HEK293T (cell line): ENCODE measurements at regions not wholly inside any gene's neighbourhood (a gene's known extent, or its start where the extent isn't known, plus 50 kb on each side); places are given as distances from the start of the nearest gene placed in this dataset.

ENCODE experiments used
- CTCF ChIA-PET: fragments of 350-600 bp; formaldehyde crosslinking; extraction: SDS; loops from one replicate; lab custom pipeline; 2021; ENCODE audit warnings: antibody characterized with exemption, inconsistent platforms; lab: Yijun Ruan, JAX
- POLR2A ChIA-PET: fragments of 350-600 bp; formaldehyde crosslinking; extraction: SDS; loops from one replicate; lab custom pipeline; 2020; ENCODE audit warnings: antibody characterized with exemption, inconsistent platforms; lab: Yijun Ruan, JAX
- DNase-seq: peaks from one replicate; pipeline ENCODE4 v3.0.0; 2012; ENCODE audit warnings: mixed read lengths; ENCODE audit errors: extremely low spot score
- ARNT ChIP-seq: fragments of 450-650 bp; IDR thresholded peaks from 2 replicates; pipeline ENCODE4 v1.6.1; 2017; ENCODE audit warnings: mild to moderate bottlenecking
- BHLHE40 ChIP-seq: fragments of 450-650 bp; IDR thresholded peaks from 2 replicates; pipeline ENCODE4 v1.6.1; 2016; ENCODE audit warnings: mild to moderate bottlenecking, moderate library complexity, borderline replicate concordance
- CTBP1 ChIP-seq: fragments of 450-650 bp; IDR thresholded peaks from 2 replicates; pipeline ENCODE4 v1.6.1; 2016; ENCODE audit warnings: borderline replicate concordance
- ELF4 ChIP-seq: fragments of 450-650 bp; IDR thresholded peaks from 2 replicates; pipeline ENCODE4 v1.6.1; 2017; ENCODE audit warnings: antibody characterized with exemption
- FOXA1 ChIP-seq: fragments of 450-650 bp; IDR thresholded peaks from 2 replicates; pipeline ENCODE4 v1.6.1; 2016; ENCODE audit warnings: mild to moderate bottlenecking
- FOXK2 ChIP-seq: fragments of 450-650 bp; IDR thresholded peaks from 2 replicates; pipeline ENCODE4 v1.6.1; 2016; ENCODE audit warnings: mild to moderate bottlenecking
- FOXM1 ChIP-seq: fragments of 450-650 bp; IDR thresholded peaks from 2 replicates; pipeline ENCODE4 v1.6.1; 2017; ENCODE audit warnings: mild to moderate bottlenecking, borderline replicate concordance
- HDGF ChIP-seq: fragments of 450-650 bp; IDR thresholded peaks from 2 replicates; pipeline ENCODE4 v1.6.1; 2017; ENCODE audit warnings: antibody characterized with exemption, borderline replicate concordance
- L3MBTL2 ChIP-seq: fragments of 450-650 bp; conservative IDR thresholded peaks from 2 replicates; pipeline ENCODE4 v1.6.1; 2016; ENCODE audit warnings: mild to moderate bottlenecking
- LEF1 ChIP-seq: fragments of 450-650 bp; IDR thresholded peaks from 2 replicates; pipeline ENCODE4 v1.6.1; 2017; ENCODE audit warnings: mild to moderate bottlenecking, borderline replicate concordance
- NFRKB ChIP-seq: fragments of 450-650 bp; IDR thresholded peaks from 2 replicates; pipeline ENCODE4 v1.6.1; 2016; ENCODE audit warnings: mild to moderate bottlenecking, moderate library complexity
- SP1 ChIP-seq: fragments of 450-650 bp; IDR thresholded peaks from 2 replicates; pipeline ENCODE4 v1.6.1; 2017
- SUZ12 ChIP-seq: fragments of 450-650 bp; IDR thresholded peaks from 2 replicates; pipeline ENCODE4 v1.6.1; 2016; ENCODE audit warnings: mild to moderate bottlenecking
- TARDBP ChIP-seq: fragments of 450-650 bp; IDR thresholded peaks from 2 replicates; pipeline ENCODE4 v1.6.1; 2016
- ZNF384 ChIP-seq: fragments of 450-650 bp; IDR thresholded peaks from 2 replicates; pipeline ENCODE4 v1.6.1; 2016
- TF ChIP-seq, protein P1 (sequence below): fragments of 450-650 bp; IDR thresholded peaks from 2 replicates; pipeline ENCODE4 v1.6.1; 2016

DNA sequence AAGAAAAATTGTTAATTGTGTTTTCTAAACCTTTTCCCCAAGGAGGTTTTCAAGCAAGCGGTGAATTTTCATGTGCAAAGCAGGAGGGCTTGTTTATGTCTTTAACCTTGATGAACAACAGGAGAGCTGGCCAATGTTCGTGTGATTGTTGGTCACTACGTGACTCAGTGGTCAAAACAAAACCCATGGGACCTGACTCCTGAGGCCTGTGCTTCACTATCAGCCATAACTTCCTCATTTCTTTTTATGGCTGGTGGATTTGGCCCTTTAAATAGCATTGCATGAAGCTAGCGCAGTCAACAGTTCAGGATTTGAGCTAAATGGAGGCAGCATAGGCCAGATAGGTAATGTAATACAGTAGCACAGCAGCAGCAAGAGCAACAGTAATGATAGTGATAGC, 80.5 kb downstream of the MID1IP1 start:
- no peak for TF ChIP-seq SP1
- TF ChIP-seq FOXM1 = no peak
- TF ChIP-seq SUZ12 = no peak
- ChIA-PET POLR2A (no interaction called here), CTCF (no interaction called here)
- DNase-seq = no peak

DNA sequence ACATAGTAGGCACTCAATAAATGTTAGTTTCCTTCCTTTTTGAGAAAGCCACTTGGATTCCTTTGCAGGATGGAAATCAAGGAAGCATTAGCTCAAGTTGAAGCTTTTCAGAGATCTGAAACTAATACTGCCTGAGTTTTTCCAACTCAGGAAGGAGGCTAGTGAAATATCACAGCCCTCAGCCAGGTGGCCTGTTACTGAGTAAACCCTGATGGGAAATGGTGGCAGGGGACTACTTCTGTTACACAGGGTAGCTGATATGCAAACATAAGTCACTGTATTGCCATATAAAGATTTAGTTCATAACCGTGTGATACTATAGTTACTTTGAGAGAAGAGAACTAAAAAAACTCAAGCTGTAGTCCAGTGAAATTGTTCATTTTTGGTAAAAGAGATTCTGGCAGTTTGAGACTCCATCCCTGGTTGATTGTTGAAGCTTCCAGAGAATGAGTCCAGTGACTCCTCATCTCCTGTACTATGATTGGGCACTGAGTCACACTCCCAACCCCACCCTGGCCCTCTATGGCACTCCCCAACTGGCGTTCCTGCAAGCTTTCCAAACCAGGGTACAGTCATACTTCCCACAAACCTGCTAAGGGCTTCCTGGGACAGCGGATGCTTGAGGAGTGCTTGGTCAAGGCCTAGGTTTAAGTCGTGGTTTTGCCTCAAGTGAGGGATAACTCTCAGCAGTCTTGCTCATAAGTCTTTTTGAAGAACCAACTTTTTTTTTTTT, 81.8 kb downstream of the MID1IP1 start:
- POLR2A ChIA-PET = no interaction called here
- CTCF ChIA-PET = no interaction called here
- DNase-seq = no peak
- TF ChIP-seq TARDBP = no peak
- TF ChIP-seq, protein P1, sequence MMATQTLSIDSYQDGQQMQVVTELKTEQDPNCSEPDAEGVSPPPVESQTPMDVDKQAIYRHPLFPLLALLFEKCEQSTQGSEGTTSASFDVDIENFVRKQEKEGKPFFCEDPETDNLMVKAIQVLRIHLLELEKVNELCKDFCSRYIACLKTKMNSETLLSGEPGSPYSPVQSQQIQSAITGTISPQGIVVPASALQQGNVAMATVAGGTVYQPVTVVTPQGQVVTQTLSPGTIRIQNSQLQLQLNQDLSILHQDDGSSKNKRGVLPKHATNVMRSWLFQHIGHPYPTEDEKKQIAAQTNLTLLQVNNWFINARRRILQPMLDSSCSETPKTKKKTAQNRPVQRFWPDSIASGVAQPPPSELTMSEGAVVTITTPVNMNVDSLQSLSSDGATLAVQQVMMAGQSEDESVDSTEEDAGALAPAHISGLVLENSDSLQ = no peak
- no peak for TF ChIP-seq SP1
- TF ChIP-seq ELF4 = no peak
- no peak for TF ChIP-seq CTBP1
- TF ChIP-seq FOXA1 = no peak
- TF ChIP-seq BHLHE40 = no peak
- no peak for TF ChIP-seq ARNT
- no peak for TF ChIP-seq HDGF
- TF ChIP-seq ZNF384 = no peak
- TF ChIP-seq NFRKB = no peak
- TF ChIP-seq FOXM1 = no peak
- TF ChIP-seq FOXK2 = no peak
- TF ChIP-seq LEF1 = no peak
- no peak for TF ChIP-seq L3MBTL2
- TF ChIP-seq SUZ12 = no peak

DNA sequence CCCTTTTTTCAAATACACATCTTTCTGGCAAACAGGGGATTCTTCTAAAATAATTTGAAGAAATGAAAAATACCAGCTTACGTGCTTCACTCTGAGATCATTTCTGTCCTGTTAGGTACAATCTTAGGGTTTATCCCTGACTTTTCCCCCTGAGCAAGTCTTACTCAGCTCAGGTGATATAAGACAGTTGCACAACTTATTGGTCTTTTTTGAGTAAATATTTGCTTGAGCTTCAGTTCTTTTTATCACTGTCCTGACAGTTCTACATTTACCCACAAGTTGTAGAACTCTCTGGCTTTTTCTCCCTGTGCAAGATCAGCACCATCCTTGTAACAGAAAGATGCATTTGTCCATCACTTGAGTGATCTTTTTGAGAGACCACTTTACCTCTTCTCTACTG, 84.9 kb downstream of the MID1IP1 start:
- DNase-seq = no peak
- no peak for TF ChIP-seq FOXA1
- no peak for TF ChIP-seq TARDBP
- TF ChIP-seq FOXK2 = no peak
- no peak for TF ChIP-seq FOXM1
- TF ChIP-seq L3MBTL2 = no peak
- TF ChIP-seq BHLHE40 = no peak
- TF ChIP-seq ELF4 = no peak
- no peak for TF ChIP-seq HDGF
- no peak for TF ChIP-seq LEF1
- TF ChIP-seq ZNF384 = no peak
- TF ChIP-seq CTBP1 = no peak
- no peak for TF ChIP-seq SUZ12
- no peak for TF ChIP-seq NFRKB
- TF ChIP-seq, protein P1 = no peak
- no peak for TF ChIP-seq ARNT
- no peak for TF ChIP-seq SP1
- POLR2A ChIA-PET = no interaction called here
- CTCF ChIA-PET = no interaction called here

DNA sequence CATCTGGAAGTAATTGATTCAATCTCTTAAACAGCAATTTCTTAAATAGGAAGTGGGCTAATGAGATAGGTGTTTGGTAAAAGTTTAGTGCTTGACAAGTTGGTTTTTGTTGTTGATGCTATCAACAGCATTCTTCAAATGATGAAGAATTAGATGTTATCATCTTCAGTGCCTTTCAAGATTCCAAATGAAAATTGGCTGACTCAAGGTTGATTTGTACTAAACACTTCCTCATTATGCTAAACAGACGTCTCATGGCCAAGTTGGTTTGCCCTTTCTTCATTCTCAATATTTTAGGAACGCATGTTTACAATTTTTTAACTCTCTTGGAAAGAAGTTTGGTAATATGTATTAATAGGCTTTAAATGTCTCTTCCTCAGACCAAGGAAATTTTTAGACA, 86.0 kb downstream of the MID1IP1 start:
- TF ChIP-seq BHLHE40 (no peak), LEF1 (no peak), ZNF384 (no peak), FOXA1 (no peak), NFRKB (no peak), FOXM1 (no peak), ARNT (no peak), L3MBTL2 (no peak), TARDBP (no peak), ELF4 (no peak), FOXK2 (no peak), HDGF (no peak), SP1 (no peak), CTBP1 (no peak), SUZ12 (no peak)
- TF ChIP-seq, protein P1 = no peak
- CTCF ChIA-PET = no interaction called here
- POLR2A ChIA-PET = no interaction called here
- DNase-seq = no peak

DNA sequence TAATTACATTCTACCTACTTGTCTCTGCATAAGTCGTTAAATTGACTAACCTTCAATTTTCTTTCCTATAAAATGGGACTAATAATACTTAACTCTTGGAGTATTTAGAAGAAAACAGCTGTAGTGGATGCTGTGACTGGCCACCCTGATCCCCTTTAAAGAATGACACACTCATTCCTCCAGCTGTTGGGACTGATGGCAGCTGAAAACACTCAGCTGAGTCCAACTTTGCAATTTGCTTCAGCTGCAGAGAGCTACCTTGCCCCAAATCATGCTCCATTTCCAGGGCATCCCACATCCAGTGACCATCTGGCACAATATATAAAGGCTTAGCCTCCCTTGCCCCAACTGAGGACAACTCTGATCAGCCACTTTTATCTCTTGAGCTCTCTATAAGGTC, 89.1 kb downstream of the MID1IP1 start:
- CTCF ChIA-PET = no interaction called here
- DNase-seq = no peak
- POLR2A ChIA-PET = no interaction called here
- TF ChIP-seq NFRKB = no peak
- no peak for TF ChIP-seq LEF1
- TF ChIP-seq SUZ12 = no peak
- TF ChIP-seq FOXM1 = no peak
- no peak for TF ChIP-seq ARNT
- TF ChIP-seq FOXK2 = no peak
- no peak for TF ChIP-seq TARDBP
- no peak for TF ChIP-seq ELF4
- TF ChIP-seq BHLHE40 = no peak

DNA sequence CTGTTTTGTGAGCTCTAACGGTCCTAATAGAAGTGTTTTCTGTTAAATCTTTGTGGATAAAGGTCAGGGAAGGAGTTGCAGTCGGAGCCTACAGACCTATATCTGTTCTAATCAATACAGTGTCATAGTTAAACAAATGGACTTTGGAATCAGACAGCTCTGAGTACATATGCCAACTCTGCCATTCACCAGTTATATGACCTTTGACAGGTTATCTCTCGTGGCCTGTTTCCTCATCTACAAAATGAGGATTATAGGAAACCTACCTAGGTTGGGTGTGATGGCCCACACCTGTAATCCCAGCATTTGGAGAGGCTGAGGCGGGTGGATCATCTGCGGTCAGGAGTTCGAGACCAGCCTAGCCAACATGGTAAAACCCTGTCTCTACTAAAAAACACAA, 89.7 kb downstream of the MID1IP1 start:
- TF ChIP-seq FOXM1 (no peak), L3MBTL2 (no peak), SUZ12 (no peak), SP1 (no peak), LEF1 (no peak), TARDBP (no peak), BHLHE40 (no peak)
- TF ChIP-seq, protein P1 = no peak
- no peak for DNase-seq
- ChIA-PET POLR2A (no interaction called here), CTCF (no interaction called here)
